Adipose tissue (tissue), 3 donors: ENCODE measurements at regions not wholly inside any gene's neighbourhood (a gene's known extent, or its start where the extent isn't known, plus 50 kb on each side); places are given as distances from the start of the nearest gene placed in this dataset.

Experiments used
- H3K27ac ChIP-seq: one replicate; pipeline ENCODE4 v1.5.1; 2013; ENCODE audit warnings: low read depth, low read length
- WGBS, 3 donors: extraction: QIAGEN DNeasy Blood & Tissue Kit; methylation state at CpG; one replicate each; pipeline ENCODE4 v1.1.7; 2013; 5-methylcytosine and 5-hydroxymethylcytosine counted together
- donor health status: healthy with polysubstance abuse.
- donor health status: Bipolar disorder and iron deficiency.
- donor health status: healthy.

DNA sequence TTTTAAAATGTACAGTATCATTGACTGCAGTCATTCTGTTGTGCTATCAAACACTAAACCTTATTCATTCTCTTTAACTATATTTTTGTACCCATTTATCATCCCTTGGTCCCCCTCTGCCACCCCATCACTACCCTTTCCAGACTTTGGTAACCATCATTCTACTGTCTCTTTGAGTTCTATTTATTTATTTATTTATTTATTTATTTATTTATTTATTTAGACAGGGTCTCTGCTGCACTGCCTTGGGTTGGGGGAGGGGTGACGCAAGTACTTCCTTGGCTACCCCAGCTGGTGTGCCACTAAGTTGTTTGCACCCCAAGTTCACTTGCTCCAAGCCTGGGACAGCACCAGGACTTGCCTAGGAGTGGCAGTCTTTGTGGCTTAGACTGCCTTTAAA lies 427.8 kb upstream of the NOVA1 start:
- no peak overlapping the region for H3K27ac ChIP-seq
- WGBS, 3 donors, result 93 to 100% (median 94%) methylated on average over 1 of the region's 1 CpG

DNA sequence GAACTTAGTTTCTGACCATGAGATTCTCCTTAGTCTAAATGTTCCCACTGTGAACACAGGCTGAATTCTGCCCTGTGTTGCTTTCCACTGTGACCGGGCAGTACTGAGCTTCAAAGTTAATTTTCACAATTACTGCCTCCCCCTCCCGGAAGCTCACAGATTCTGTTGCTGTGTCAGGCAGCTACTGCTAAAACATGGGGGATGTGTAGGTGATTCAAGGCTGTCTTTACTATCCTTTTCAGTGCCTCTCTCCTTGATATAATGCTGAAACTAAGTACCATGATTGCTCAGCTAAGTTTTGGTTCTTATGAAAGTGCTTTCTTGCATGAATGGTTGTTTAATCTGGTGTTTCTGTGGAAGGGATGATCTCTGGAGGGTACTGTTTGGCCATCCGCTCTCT lies 428.3 kb upstream of the NOVA1 start:
- no peak overlapping the region for H3K27ac ChIP-seq
- WGBS, 3 donors, result 57 to 77% (median 74%) methylated on average over 3 of the region's 3 CpGs

DNA sequence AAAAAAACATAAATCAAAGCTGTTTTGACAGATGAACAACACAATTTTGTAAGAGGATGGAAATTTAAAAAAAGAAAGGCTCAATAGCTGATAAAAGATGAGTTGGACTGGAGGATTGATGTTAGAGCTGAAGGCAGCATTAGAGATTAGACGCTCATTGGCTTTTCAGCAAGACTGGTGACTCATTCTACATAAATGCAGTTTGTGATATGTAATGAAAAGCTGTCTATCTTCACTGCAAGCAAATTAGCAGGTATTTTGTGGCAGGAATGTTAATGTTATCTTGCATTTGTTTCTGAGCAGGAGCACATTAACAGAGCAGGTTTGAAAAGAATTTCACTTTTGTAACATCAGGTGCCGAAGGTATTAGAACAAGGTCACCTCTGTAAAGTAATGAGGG lies 442.7 kb upstream of the NOVA1 start:
- no peak overlapping the region for H3K27ac ChIP-seq
- WGBS, 3 donors, result 31 to 78% (median 73%) methylated on average over 2 of the region's 2 CpGs

DNA sequence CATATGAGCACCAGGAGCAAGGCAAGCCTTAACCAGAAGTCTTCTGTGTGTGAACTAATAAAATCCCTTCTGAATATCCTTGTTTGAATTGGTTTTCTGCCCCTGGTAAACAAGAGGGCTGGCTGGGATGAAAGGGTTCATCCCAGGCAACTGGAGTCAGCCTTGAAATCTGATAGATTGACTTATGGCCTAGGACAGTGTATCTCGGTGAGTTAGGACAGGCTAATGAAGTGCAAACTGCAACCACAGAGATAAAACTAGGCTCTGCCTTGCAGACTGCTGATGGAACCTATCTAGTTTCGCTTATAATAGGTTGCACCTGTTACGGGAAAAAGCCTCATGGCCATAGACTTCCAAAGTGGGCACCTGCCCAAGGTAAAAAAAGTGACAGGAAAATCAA lies 451.9 kb upstream of the NOVA1 start:
- H3K27ac ChIP-seq, result no peak overlapping the region
- WGBS, 3 donors, result 47 to 66% (median 60%) methylated on average over 3 of the region's 3 CpGs

DNA sequence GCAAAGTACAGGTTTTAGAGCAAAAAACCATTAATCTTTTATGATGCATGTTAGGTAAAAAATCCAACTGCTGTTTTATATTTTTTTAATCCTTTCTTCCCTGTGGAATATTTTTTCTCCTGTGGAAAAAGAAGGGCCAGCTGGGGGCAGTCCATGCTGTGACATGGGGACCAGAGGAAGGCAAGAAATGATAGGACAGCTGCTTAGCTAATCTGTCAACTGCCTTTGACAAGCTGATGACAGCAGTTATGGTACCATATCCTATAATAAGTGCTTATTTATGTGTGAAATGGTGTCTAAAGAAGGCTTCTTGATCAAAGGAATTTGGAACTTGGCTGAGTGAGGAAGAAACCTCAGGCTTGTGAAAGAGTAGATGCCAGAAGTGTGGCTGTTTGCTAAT lies 452.4 kb upstream of the NOVA1 start:
- H3K27ac ChIP-seq, result no peak overlapping the region

- no peak overlapping the region for H3K27ac ChIP-seq
- WGBS, 3 donors, result 52 to 75% (median 66%) methylated on average over 1 of the region's 1 CpG
Observed at GRCh38 chr14:27056586-27056985, 458.8 kb upstream of the NOVA1 start.

DNA sequence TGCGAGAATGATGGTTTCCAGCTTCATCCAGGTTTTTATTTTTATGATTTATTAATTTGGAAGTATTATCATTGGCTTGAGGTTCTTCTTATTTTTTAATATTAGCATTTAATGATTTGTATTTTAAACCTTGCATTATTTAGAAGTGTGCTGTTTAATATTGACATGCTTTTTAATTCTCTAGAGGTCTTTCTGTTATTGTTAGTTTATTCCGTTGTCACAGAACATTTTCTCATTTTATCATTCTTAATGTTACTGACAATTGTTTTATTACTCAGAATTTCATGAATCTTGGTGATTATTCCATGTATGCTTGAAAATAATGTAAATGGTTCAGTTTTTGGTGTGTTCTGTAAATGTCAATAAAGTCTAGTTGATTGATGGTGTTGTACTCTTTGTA lies 463.5 kb upstream of the NOVA1 start:
- WGBS, 3 donors, result 71 to 81% (median 77%) methylated on average over 2 of the region's 2 CpGs
- no peak overlapping the region for H3K27ac ChIP-seq

DNA sequence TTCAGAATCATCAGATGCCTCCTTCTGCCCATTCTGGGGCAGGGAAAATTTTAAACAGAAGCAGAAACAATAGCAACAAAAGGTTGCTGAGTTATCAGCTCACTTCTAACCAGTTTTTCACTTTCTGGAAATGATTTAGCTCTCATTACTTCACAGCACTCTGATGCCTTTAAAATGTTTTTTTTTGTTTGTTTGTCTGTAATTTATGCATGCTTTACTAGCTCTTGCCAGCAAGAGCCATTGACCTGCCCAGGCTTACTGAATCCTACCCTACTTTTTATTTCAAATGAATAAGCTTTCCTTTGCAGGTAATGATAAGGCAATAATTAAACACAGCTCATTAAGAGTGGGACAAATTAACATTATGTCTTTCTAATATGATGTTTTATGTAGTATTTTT lies 466.1 kb upstream of the NOVA1 start:
- no peak overlapping the region for H3K27ac ChIP-seq

- 27 to 43% (median 36%) methylated on average over 2 of the region's 2 CpGs for WGBS, 3 donors
- no peak overlapping the region for H3K27ac ChIP-seq
Observed at GRCh38 chr14:27065886-27066285, 468.1 kb upstream of the NOVA1 start.

DNA sequence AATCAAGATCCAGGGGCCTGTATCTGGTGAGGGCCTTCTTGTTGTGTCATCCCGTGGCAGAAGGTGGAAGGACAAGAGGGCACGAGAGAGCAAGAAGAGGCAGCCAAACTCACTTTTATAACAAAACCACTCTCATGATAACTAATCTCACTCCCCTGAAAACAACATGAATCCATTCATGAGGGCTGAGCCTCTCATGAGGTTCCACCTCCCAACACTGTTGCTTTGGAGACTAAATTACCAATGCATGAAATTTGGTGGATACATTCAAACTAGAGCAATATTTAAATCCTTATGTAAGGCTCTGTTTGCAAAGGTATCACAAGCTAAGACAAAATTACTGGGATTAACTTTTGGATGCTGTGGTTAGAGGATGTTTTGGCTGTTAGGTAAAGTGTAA lies 470.1 kb upstream of the NOVA1 start:
- WGBS, 3 donors, result 88 to 94% (median 88%) methylated on average over 2 of the region's 2 CpGs

GRCh38 chr14:27072589-27072988 lies 474.8 kb upstream of the NOVA1 start:
- WGBS, 3 donors, result 56 to 69% (median 66%) methylated on average over 5 of the region's 5 CpGs
- H3K27ac ChIP-seq, result no peak overlapping the region

More for the DNA sequence above, 470.1 kb upstream of the NOVA1 start:
- no peak overlapping the region for H3K27ac ChIP-seq

DNA sequence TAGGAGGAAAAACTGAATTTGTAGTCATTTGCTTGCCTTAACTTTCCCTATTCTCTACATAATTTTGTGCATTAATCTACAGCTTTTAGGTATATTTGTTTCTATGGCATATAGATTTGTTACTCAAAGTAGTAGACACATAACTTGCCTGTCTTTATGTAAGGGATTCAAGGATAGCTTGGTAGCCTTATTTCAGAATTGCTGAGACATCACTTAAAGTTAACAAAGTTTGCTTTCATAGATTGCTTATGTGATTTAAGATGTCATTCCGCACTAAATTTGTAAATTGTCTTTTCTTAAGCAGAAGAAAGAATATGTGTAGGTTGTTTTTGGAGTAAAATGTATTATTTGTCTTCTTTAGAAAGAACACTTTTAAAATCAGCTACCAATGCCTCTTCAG lies 477.7 kb upstream of the NOVA1 start:
- H3K27ac ChIP-seq, result no peak overlapping the region
- WGBS, 3 donors, result 79 to 90% (median 83%) methylated on average over 1 of the region's 1 CpG

GRCh38 chr14:27077214-27077613 lies 479.4 kb upstream of the NOVA1 start:
- H3K27ac ChIP-seq, result no peak overlapping the region

DNA sequence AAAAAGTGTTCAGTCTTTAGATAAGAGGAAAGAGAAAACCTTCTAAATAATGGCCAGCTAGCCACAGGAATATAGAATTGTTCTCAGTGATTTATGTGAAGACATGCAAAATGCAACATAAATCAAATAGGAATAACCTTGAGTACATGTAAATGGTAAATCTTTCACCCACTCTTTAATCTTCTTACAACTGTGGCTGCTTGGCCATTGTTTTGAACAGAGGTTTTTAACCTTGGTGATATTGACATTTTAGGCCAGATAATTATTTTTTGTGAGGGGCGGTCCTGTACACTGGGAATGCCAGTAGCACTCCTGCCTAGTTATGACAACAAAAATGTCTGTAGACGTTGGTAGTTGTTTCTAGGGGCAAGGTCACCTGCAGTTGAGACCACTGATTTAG lies 479.9 kb upstream of the NOVA1 start:
- 13 to 24% (median 16%) methylated on average over 2 of the region's 2 CpGs for WGBS, 3 donors
- H3K27ac ChIP-seq, result no peak overlapping the region

More at GRCh38 chr14:27077214-27077613, 479.4 kb upstream of the NOVA1 start:
- 39 to 55% (median 54%) methylated on average over 1 of the region's 1 CpG for WGBS, 3 donors

GRCh38 chr14:27078191-27078590 lies 480.4 kb upstream of the NOVA1 start:
- 61 to 78% (median 69%) methylated on average over 4 of the region's 4 CpGs for WGBS, 3 donors
- H3K27ac ChIP-seq, result no peak overlapping the region

DNA sequence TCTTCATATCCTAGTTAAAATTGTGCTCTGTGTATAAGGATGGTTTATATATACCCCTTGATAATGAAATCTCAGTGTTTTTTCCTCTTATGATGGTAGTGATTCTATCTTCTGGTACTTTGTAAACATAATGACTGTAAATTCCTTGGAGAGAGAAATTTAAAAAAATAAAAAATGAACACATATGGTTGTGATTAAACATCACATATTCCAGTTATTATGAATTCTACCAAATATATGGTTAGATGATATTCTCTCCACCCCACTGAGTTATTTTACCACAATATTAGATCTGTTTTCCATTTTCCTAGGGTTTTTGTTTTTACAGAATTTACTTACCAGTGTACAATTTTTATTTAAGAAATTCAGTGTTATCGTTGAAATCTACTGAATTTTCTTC lies 481.9 kb upstream of the NOVA1 start:
- 88 to 94% (median 89%) methylated on average over 1 of the region's 1 CpG for WGBS, 3 donors

GRCh38 chr14:27085500-27085899 lies 487.7 kb upstream of the NOVA1 start:
- no peak overlapping the region for H3K27ac ChIP-seq
- WGBS, 3 donors, result 36 to 58% (median 54%) methylated on average over 3 of the region's 3 CpGs

More for the DNA sequence above, 481.9 kb upstream of the NOVA1 start:
- H3K27ac ChIP-seq, result no peak overlapping the region

GRCh38 chr14:27090716-27091115 lies 492.9 kb upstream of the NOVA1 start:
- H3K27ac ChIP-seq, result no peak overlapping the region
- WGBS, 3 donors, result 52 to 72% (median 67%) methylated on average over 3 of the region's 3 CpGs

- WGBS, 3 donors, result 49 to 68% (median 64%) methylated on average over 5 of the region's 5 CpGs
Observed at GRCh38 chr14:27091973-27092372, 494.1 kb upstream of the NOVA1 start.

GRCh38 chr14:27096091-27096490 lies 498.3 kb upstream of the NOVA1 start:
- no peak overlapping the region for H3K27ac ChIP-seq
- WGBS, 3 donors, result 78 to 91% (median 78%) methylated on average over 4 of the region's 4 CpGs

More at GRCh38 chr14:27091973-27092372, 494.1 kb upstream of the NOVA1 start:
- no peak overlapping the region for H3K27ac ChIP-seq

DNA sequence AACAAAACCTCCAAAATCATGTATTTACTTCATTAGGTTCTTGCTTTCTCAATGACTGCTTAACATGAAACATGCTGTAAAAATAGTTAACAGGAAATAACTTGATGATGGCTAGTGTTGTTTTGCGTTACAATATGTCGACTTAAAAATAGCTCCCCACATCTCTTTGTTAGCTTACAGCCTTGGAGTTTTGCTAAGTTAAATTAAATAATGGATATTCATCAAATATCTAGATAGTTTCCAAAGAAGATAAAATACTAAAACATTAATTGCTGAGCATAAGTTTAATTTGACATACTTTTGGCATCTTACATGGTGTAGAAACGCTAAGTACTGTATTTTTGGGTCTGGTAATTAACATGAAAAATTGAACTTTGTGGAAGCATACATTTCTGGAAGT lies 500.6 kb upstream of the NOVA1 start:
- WGBS, 3 donors, result 34 to 49% (median 39%) methylated on average over 3 of the region's 3 CpGs
- no peak overlapping the region for H3K27ac ChIP-seq
